ENCODE measurements at regions not wholly inside any gene's neighbourhood (a gene's known extent, or its start where the extent isn't known, plus 50 kb on each side); places are given as distances from the start of the nearest gene placed in this dataset.

DNA sequence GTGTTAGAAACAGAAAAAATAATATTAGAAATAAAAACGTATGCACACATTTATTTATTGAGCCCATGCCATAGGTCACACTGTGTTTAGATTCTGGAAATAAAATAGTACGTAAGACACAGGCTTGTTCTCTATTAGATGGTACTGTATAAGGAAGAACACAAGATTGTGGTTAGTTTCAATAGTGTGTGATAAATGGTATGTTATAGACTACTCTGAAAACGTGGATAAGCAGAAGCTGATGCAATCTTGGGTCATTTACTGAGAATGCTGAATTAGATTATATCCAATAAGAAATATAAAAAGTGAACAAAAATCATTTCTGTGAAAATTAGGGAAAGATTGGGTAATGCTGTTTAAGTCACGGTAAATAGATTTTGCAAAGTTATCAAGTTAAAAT lies 1456.4 kb upstream of the ACO1 start:
- no peak overlapping the region for H3K9ac ChIP-seq (ENCODE audit: insufficient read depth in 1 of 2, low read depth in 2 of 2, low read length in 2 of 2)
- intact Hi-C loops (cut with micrococcal nuclease): no loop called here
- no peaks in the 10 kb centered on the region for H3K9me1 ChIP-seq (ENCODE audit: control insufficient read depth, insufficient read depth, low read length)
- BruUV-seq (replicated peaks): no TSS peak
- POLR2A ChIA-PET: no interaction called here
- no peaks in the 10 kb centered on the region for H3K9me3 ChIP-seq (replicated peaks; ENCODE audit: control insufficient read depth, insufficient read depth, low read depth, low read length)
- DNase-seq (ENCODE audit: extremely low read depth in 1 of 4, low spot score in 3 of 4) (no peak), ATAC-seq (no peak), FAIRE-seq (no peak)
- H3K27ac ChIP-seq (ENCODE audit: extremely low read depth, low read depth, low read length): no peak overlapping the region
- TF ChIP-seq, protein P1, sequence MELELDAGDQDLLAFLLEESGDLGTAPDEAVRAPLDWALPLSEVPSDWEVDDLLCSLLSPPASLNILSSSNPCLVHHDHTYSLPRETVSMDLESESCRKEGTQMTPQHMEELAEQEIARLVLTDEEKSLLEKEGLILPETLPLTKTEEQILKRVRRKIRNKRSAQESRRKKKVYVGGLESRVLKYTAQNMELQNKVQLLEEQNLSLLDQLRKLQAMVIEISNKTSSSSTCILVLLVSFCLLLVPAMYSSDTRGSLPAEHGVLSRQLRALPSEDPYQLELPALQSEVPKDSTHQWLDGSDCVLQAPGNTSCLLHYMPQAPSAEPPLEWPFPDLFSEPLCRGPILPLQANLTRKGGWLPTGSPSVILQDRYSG (tag; conservative IDR thresholded peaks at IDR 0.05; ENCODE audit: low read depth): no peak
- TF ChIP-seq, protein P2, sequence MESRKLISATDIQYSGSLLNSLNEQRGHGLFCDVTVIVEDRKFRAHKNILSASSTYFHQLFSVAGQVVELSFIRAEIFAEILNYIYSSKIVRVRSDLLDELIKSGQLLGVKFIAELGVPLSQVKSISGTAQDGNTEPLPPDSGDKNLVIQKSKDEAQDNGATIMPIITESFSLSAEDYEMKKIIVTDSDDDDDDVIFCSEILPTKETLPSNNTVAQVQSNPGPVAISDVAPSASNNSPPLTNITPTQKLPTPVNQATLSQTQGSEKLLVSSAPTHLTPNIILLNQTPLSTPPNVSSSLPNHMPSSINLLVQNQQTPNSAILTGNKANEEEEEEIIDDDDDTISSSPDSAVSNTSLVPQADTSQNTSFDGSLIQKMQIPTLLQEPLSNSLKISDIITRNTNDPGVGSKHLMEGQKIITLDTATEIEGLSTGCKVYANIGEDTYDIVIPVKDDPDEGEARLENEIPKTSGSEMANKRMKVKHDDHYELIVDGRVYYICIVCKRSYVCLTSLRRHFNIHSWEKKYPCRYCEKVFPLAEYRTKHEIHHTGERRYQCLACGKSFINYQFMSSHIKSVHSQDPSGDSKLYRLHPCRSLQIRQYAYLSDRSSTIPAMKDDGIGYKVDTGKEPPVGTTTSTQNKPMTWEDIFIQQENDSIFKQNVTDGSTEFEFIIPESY (CRISPR knock-in tag; IDR thresholded peaks at IDR 0.05): no peak
- no peak for TF ChIP-seq GABPA (tag; conservative IDR thresholded peaks at IDR 0.05; ENCODE audit: low read depth)
- TF ChIP-seq, protein P3, sequence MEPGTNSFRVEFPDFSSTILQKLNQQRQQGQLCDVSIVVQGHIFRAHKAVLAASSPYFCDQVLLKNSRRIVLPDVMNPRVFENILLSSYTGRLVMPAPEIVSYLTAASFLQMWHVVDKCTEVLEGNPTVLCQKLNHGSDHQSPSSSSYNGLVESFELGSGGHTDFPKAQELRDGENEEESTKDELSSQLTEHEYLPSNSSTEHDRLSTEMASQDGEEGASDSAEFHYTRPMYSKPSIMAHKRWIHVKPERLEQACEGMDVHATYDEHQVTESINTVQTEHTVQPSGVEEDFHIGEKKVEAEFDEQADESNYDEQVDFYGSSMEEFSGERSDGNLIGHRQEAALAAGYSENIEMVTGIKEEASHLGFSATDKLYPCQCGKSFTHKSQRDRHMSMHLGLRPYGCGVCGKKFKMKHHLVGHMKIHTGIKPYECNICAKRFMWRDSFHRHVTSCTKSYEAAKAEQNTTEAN (CRISPR knock-in tag; IDR thresholded peaks at IDR 0.05): no peak
- no CpG with 5 or more reads among the region's 4 CpGs for WGBS (ENCODE audit: insufficient coverage, low coverage, missing lambda C conversion rate)
- CTCF ChIA-PET (ENCODE audit: low intra/inter-chr PET ratio): no interaction called here
- in situ Hi-C loops (cut with MboI): no loop called here
- no peaks in the 10 kb centered on the region for H3K79me2 ChIP-seq (ENCODE audit: control insufficient read depth, insufficient read depth, low read length)
- H3K4me2 ChIP-seq (ENCODE audit: insufficient read depth, low read length): no peak overlapping the region
- no peak overlapping the region for H3K4me3 ChIP-seq
- no peaks in the 10 kb centered on the region for H3K27me3 ChIP-seq (ENCODE audit: control insufficient read depth in 2 of 2, insufficient read depth in 2 of 2, low read length in 2 of 2)
- no peak overlapping the region for H2AFZ ChIP-seq (ENCODE audit: low read depth, low read length)
- H3K4me1 ChIP-seq (replicated peaks in 1 of 2; ENCODE audit: control insufficient read depth in 2 of 2, insufficient read depth in 2 of 2, low read length in 2 of 2): no peaks in the 10 kb centered on the region
- H3K36me3 ChIP-seq (ENCODE audit: control insufficient read depth, insufficient read depth, low read length): no peaks in the 10 kb centered on the region
- no peaks in the 10 kb centered on the region for H4K20me1 ChIP-seq (replicated peaks; ENCODE audit: control insufficient read depth, insufficient read depth, low read length)

Measured in K562 (cell line).